GM19463 (cell line): ENCODE measurements at regions not wholly inside any gene's neighbourhood (a gene's known extent, or its start where the extent isn't known, plus 50 kb on each side); places are given as distances from the start of the nearest gene placed in this dataset.

Experiments used
- ATAC-seq: cut with Tn5 transposase; IDR thresholded peaks from one replicate; pipeline ENCODE4 v1.9.1; 2021; ENCODE audit warnings: mild to moderate bottlenecking, moderate library complexity; ENCODE audit not compliant: unreplicated experiment

DNA sequence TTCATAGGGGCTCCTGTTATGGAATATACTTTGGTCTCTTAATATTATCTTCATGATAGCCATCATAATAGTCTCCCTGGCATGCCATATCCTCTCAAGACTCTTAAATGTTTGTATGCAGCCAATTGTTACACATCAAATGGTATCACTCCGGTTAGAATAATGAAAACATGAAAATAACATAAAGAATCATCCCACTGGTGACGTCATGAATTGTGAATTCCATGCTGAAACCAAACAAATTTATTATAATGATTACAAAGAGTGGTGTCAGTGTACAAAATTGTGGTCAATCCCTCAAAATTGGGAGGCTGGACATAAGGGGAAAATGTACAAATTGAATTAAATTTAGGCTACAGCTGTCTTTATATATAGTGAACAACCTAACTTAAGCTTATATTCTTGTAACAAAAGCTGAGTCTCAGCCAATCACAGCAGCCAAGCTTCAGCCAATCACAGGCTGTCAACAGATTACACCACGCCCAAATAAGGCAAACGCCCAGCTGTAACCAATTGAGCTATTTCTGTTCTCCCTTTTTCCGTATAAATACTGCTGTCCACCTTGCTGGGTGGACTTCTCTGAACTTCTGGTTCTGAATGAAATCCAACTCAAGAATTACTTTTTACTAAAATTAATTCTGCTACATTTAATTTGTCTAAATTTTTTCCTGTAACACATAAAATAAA lies 156.1 kb downstream of the CHD9NB start:
- no peak for ATAC-seq

- ATAC-seq: no peak
Measured at GRCh38 chr16:52874042-52874441, 178.7 kb downstream of the CHD9NB start.

- no peak for ATAC-seq
Measured at GRCh38 chr16:52872731-52873130, 180.0 kb downstream of the CHD9NB start.

GRCh38 chr16:52871481-52871880 lies 181.2 kb downstream of the CHD9NB start:
- no peak for ATAC-seq

- no peak for ATAC-seq
Measured at GRCh38 chr16:52869243-52869642, 183.5 kb downstream of the CHD9NB start.

GRCh38 chr16:52863000-52863399 lies 189.7 kb downstream of the CHD9NB start:
- ATAC-seq: no peak

- ATAC-seq: no peak
Measured at GRCh38 chr16:52861614-52862022, 191.1 kb downstream of the CHD9NB start.

- ATAC-seq: no peak
Measured at GRCh38 chr16:52855463-52855862, 197.2 kb downstream of the CHD9NB start.

DNA sequence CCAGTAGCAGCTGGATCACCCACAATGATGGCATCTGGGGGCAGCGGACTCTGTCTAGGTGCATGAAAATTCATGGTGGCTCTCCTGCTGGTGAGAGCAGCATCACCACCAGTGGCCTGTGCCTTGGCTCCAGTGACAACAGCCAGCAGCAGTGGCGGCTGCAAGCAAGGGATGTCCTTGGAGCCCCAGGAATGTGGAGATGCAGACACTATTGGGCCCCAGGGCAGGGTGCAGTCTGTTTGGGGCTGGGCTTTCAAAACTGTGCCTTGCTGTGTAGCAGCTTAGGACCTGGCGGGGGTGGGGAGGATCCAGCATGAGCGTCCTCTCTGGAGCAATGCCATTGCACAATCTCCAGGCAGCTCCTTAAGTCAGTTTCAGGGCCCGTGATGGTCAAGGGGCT lies 199.7 kb downstream of the CHD9NB start:
- ATAC-seq: no peak

GRCh38 chr16:52851211-52851740 lies 201.4 kb downstream of the CHD9NB start:
- ATAC-seq: no peak

DNA sequence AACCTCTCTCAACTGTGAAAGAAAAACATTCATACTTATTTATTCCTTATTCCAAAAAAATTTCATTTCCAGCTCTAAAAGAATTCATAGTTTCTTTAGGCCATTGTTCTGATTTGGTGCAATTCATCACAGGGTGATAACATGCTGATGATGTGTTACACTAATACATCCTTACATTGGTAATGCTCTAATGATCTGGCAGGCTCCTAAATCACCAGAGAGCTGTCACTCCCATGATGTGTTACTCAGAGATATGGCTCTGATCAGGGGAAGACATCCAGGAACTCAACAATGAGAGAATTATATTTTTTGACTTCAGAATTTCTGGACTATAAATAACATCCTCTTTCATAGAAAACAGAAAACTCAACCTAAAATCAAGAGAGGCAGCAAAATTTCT lies 209.3 kb downstream of the CHD9NB start:
- no peak for ATAC-seq

DNA sequence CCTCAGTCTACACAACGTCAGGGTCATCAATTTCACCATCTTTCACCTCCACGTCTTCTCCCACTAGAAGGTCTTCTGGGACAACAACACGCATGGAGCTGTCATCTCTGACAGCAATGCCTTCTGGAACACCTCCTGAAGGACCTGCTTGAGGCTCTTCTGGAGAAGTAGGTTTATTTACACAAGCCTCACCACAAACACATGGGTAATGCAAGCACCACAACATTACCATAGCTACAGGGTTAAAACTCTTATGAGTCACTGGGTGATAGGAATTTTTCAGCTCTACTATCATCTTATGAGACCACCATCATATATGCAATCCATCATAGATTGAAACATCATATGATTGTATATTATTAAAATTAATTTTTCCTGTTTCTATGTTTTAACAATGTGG lies 215.4 kb downstream of the CHD9NB start:
- no peak for ATAC-seq

- no peak for ATAC-seq
Measured at GRCh38 chr16:52834736-52835465, 217.8 kb downstream of the CHD9NB start.

GRCh38 chr16:52832771-52833170 lies 219.9 kb downstream of the CHD9NB start:
- no peak for ATAC-seq

GRCh38 chr16:52827456-52827855 lies 225.2 kb downstream of the CHD9NB start:
- ATAC-seq: no peak

DNA sequence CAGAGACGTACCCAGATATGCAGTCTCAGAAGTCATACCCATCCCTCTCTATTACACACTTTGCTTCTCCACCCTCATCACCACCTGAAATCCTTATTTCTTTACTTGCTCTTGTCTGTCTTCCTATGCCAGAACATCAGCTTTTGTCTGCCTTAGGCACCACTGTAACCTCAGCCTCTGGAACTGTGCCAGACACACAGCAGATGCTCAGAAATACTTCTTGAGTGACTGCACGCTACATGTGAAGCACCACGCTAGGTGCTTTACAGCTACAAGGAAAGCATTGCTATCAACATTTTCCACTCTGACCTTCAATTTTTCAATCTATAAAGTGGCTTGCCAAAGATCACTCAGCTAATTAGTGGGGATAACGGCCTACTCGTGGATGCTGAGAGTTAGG lies 226.8 kb downstream of the CHD9NB start:
- no peak for ATAC-seq

DNA sequence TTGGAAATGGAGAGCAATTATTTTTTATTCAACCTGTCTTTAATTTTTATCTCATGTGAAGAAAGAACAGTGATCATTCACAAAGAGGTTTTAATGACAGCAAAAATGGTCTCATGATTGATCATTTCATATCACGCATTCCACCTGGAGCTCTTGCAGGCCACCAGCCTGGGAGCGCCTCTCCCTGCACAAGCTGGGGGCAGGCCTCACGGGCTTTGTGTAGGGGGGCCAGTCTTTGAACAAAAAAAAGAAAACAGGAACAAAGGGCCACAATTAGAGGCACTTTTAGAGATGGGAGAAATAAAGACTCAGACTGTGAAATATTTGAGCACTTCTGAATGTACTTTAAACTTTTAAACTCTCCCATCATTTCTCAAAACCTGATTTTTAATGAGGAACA lies 232.9 kb downstream of the CHD9NB start:
- no peak for ATAC-seq

GRCh38 chr16:52819405-52819804 lies 233.3 kb downstream of the CHD9NB start:
- no peak for ATAC-seq

DNA sequence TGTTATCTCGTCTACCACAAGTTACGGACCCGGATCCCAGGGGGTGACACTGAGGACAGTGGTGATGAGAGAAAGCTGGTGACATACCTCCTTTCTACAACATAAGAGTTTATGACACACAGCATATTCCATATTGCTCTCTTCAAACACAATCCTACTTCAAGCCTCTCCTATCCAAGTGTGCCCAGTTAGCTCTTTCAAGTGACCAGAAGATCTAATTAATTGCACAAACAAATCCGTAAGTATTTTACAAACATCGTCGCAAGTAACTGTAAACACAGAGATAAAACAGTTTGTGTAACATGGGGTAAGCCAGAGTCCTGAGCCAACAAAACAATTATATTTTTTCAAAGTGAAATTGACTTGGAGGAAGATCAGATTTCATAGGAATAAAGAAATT lies 235.0 kb downstream of the CHD9NB start:
- ATAC-seq: no peak

DNA sequence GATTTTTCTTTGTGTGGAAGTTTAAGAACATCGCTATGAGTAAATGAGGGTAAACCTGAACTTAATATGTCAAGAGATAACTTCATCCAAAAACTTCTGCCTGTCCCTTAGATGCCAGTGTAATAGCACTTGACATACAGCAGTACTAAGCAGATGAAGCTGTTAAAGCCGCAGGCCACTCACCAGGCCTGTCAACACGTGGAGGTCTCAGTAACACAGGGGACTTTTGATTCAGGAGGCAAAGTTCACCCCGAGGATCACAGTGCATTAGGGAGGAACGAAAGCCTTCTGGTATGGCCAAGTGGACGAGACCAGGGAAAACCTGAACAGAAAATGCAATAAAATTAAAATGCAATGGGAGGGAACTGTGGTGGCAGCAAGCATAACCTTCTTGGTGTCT lies 235.7 kb downstream of the CHD9NB start:
- ATAC-seq: no peak

GRCh38 chr16:52812678-52813556 lies 239.8 kb downstream of the CHD9NB start:
- no peak for ATAC-seq
